ENCODE measurements at regions not wholly inside any gene's neighbourhood (a gene's known extent, or its start where the extent isn't known, plus 50 kb on each side); places are given as distances from the start of the nearest gene placed in this dataset.

GRCh38 chr10:130867446-130868194, 443.9 kb downstream of the TCERG1L start:
- Mint-ChIP-seq H3K9me3 (peaks cover 4% of the 10 kb centered on the region), H3K4me3 (no peak overlapping the region), H3K27ac (no peak overlapping the region), H3K27me3 (no peaks in the 10 kb centered on the region), H3K36me3 (no peaks in the 10 kb centered on the region), H3K4me1 (no peaks in the 10 kb centered on the region)
- CTCF ChIA-PET = no interaction called here
- DNase-seq = no peak

- Mint-ChIP-seq H3K9me3 (peaks cover 4% of the 10 kb centered on the region), H3K4me1 (no peaks in the 10 kb centered on the region), H3K27ac (no peak overlapping the region), H3K36me3 (no peaks in the 10 kb centered on the region), H3K4me3 (no peak overlapping the region), H3K27me3 (no peaks in the 10 kb centered on the region)
- DNase-seq = no peak
- CTCF ChIA-PET = no interaction called here
These were observed 442.2 kb downstream of the TCERG1L start for GRCh38 chr10:130869179-130869841.

GRCh38 chr10:130871406-130871805, 440.1 kb downstream of the TCERG1L start:
- H3K27ac Mint-ChIP-seq = no peak overlapping the region

GRCh38 chr10:130873636-130874035, 437.9 kb downstream of the TCERG1L start:
- no peaks in the 10 kb centered on the region for H3K4me1 Mint-ChIP-seq
- H3K27ac Mint-ChIP-seq = no peak overlapping the region
- H3K36me3 Mint-ChIP-seq = no peaks in the 10 kb centered on the region
- CTCF ChIA-PET = no interaction called here
- no peaks in the 10 kb centered on the region for H3K27me3 Mint-ChIP-seq
- DNase-seq = no peak
- no peak overlapping the region for H3K4me3 Mint-ChIP-seq
- H3K9me3 Mint-ChIP-seq = peaks cover 6% of the 10 kb centered on the region

More at GRCh38 chr10:130871406-130871805, 440.1 kb downstream of the TCERG1L start:
- no peak for DNase-seq
- no peaks in the 10 kb centered on the region for H3K4me1 Mint-ChIP-seq
- CTCF ChIA-PET = no interaction called here
- H3K27me3 Mint-ChIP-seq = no peaks in the 10 kb centered on the region
- H3K9me3 Mint-ChIP-seq = peaks cover 4% of the 10 kb centered on the region
- no peaks in the 10 kb centered on the region for H3K36me3 Mint-ChIP-seq
- H3K4me3 Mint-ChIP-seq = no peak overlapping the region

GRCh38 chr10:130875116-130875515, 436.4 kb downstream of the TCERG1L start:
- H3K9me3 Mint-ChIP-seq = peaks cover 4% of the 10 kb centered on the region
- H3K4me3 Mint-ChIP-seq = no peak overlapping the region
- no peak for DNase-seq
- H3K36me3 Mint-ChIP-seq = no peaks in the 10 kb centered on the region
- no peak overlapping the region for H3K27ac Mint-ChIP-seq
- CTCF ChIA-PET = no interaction called here
- no peaks in the 10 kb centered on the region for H3K27me3 Mint-ChIP-seq
- H3K4me1 Mint-ChIP-seq = no peaks in the 10 kb centered on the region

GRCh38 chr10:130875897-130876472, 435.5 kb downstream of the TCERG1L start:
- CTCF ChIA-PET = no interaction called here
- Mint-ChIP-seq H3K27me3 (no peaks in the 10 kb centered on the region), H3K9me3 (peaks cover 2% of the 10 kb centered on the region), H3K36me3 (no peaks in the 10 kb centered on the region), H3K27ac (no peak overlapping the region), H3K4me3 (no peak overlapping the region), H3K4me1 (no peaks in the 10 kb centered on the region)
- DNase-seq = no peak

- no peaks in the 10 kb centered on the region for H3K4me1 Mint-ChIP-seq
- no peaks in the 10 kb centered on the region for H3K36me3 Mint-ChIP-seq
- H3K27ac Mint-ChIP-seq = no peak overlapping the region
- H3K27me3 Mint-ChIP-seq = no peaks in the 10 kb centered on the region
- CTCF ChIA-PET = no interaction called here
- H3K4me3 Mint-ChIP-seq = no peak overlapping the region
- no peak for DNase-seq
- H3K9me3 Mint-ChIP-seq = peaks cover 2% of the 10 kb centered on the region
These were observed 434.4 kb downstream of the TCERG1L start for GRCh38 chr10:130877126-130877525.

- CTCF ChIA-PET = no interaction called here
- no peak for DNase-seq
- H3K27me3 Mint-ChIP-seq = no peaks in the 10 kb centered on the region
- H3K9me3 Mint-ChIP-seq = peaks cover 2% of the 10 kb centered on the region
- no peaks in the 10 kb centered on the region for H3K4me1 Mint-ChIP-seq
- no peak overlapping the region for H3K4me3 Mint-ChIP-seq
- no peak overlapping the region for H3K27ac Mint-ChIP-seq
- H3K36me3 Mint-ChIP-seq = no peaks in the 10 kb centered on the region
These were observed 433.4 kb downstream of the TCERG1L start for GRCh38 chr10:130878131-130878530.

GRCh38 chr10:130882906-130883305, 428.6 kb downstream of the TCERG1L start:
- no peaks in the 10 kb centered on the region for H3K4me1 Mint-ChIP-seq

GRCh38 chr10:130884456-130884855, 427.1 kb downstream of the TCERG1L start:
- DNase-seq = no peak
- Mint-ChIP-seq H3K36me3 (no peaks in the 10 kb centered on the region), H3K9me3 (no peaks in the 10 kb centered on the region), H3K4me3 (no peak overlapping the region), H3K27ac (no peak overlapping the region), H3K4me1 (no peaks in the 10 kb centered on the region), H3K27me3 (peaks cover 4% of the 10 kb centered on the region)
- CTCF ChIA-PET = no interaction called here

More at GRCh38 chr10:130882906-130883305, 428.6 kb downstream of the TCERG1L start:
- no peak overlapping the region for H3K27ac Mint-ChIP-seq
- no peaks in the 10 kb centered on the region for H3K9me3 Mint-ChIP-seq
- peaks cover 4% of the 10 kb centered on the region for H3K27me3 Mint-ChIP-seq
- H3K36me3 Mint-ChIP-seq = no peaks in the 10 kb centered on the region
- CTCF ChIA-PET = no interaction called here
- no peak overlapping the region for H3K4me3 Mint-ChIP-seq
- DNase-seq = no peak

- Mint-ChIP-seq H3K9me3 (no peaks in the 10 kb centered on the region), H3K27ac (no peak overlapping the region), H3K4me3 (no peak overlapping the region), H3K36me3 (no peaks in the 10 kb centered on the region), H3K4me1 (no peaks in the 10 kb centered on the region), H3K27me3 (peaks cover 4% of the 10 kb centered on the region)
- no peak for DNase-seq
- CTCF ChIA-PET = no interaction called here
These were observed 426.4 kb downstream of the TCERG1L start for GRCh38 chr10:130885021-130885655.

GRCh38 chr10:130887170-130887569, 424.4 kb downstream of the TCERG1L start:
- no peaks in the 10 kb centered on the region for H3K36me3 Mint-ChIP-seq
- CTCF ChIA-PET = no interaction called here
- peaks cover 4% of the 10 kb centered on the region for H3K27me3 Mint-ChIP-seq
- DNase-seq = no peak
- no peak overlapping the region for H3K27ac Mint-ChIP-seq
- H3K4me3 Mint-ChIP-seq = no peak overlapping the region
- no peaks in the 10 kb centered on the region for H3K9me3 Mint-ChIP-seq
- H3K4me1 Mint-ChIP-seq = no peaks in the 10 kb centered on the region

- Mint-ChIP-seq H3K4me3 (no peak overlapping the region), H3K27ac (no peak overlapping the region), H3K9me3 (no peaks in the 10 kb centered on the region), H3K27me3 (peaks cover 4% of the 10 kb centered on the region), H3K36me3 (no peaks in the 10 kb centered on the region), H3K4me1 (no peaks in the 10 kb centered on the region)
- CTCF ChIA-PET = no interaction called here
- DNase-seq = no peak
These were observed 423.0 kb downstream of the TCERG1L start for GRCh38 chr10:130888493-130888892.

GRCh38 chr10:130889240-130889639, 422.3 kb downstream of the TCERG1L start:
- CTCF ChIA-PET = no interaction called here

GRCh38 chr10:130889780-130890179, 421.7 kb downstream of the TCERG1L start:
- no peak overlapping the region for H3K4me3 Mint-ChIP-seq
- no peak overlapping the region for H3K27ac Mint-ChIP-seq
- no peaks in the 10 kb centered on the region for H3K4me1 Mint-ChIP-seq
- H3K9me3 Mint-ChIP-seq = no peaks in the 10 kb centered on the region
- H3K27me3 Mint-ChIP-seq = peaks cover 4% of the 10 kb centered on the region
- CTCF ChIA-PET = no interaction called here
- no peaks in the 10 kb centered on the region for H3K36me3 Mint-ChIP-seq
- no peak for DNase-seq

More at GRCh38 chr10:130889240-130889639, 422.3 kb downstream of the TCERG1L start:
- Mint-ChIP-seq H3K4me1 (no peaks in the 10 kb centered on the region), H3K27ac (no peak overlapping the region), H3K27me3 (peaks cover 4% of the 10 kb centered on the region), H3K9me3 (no peaks in the 10 kb centered on the region), H3K36me3 (no peaks in the 10 kb centered on the region), H3K4me3 (no peak overlapping the region)
- DNase-seq = no peak

All from activated naive CD4-positive, alpha-beta T cell treated with anti-CD3 and anti-CD28 coated beads, Interleukin-2, amount 10 ng/mL, durations not matched to agents 7 days and 5 days (primary cell).